Cardiac fibroblast (primary cell): ENCODE measurements at regions not wholly inside any gene's neighbourhood (a gene's known extent, or its start where the extent isn't known, plus 50 kb on each side); places are given as distances from the start of the nearest gene placed in this dataset.

Source experiments
- DNase-seq, 2 donors: peaks; one replicate each; pipeline versions ENCODE4 v3.0.0 to v3.0.0-alpha.2; 2010; ENCODE audit warnings: low read depth in 2 of 2
- H3K4me3 ChIP-seq, 2 donors: replicated peaks in 1 of 2; 1 replicate in 1 of 2; 2 replicates in 1 of 2; pipeline ENCODE4 v1.5.1; 2011; ENCODE audit warnings: low read depth in 2 of 2, low read length in 2 of 2, mild to moderate bottlenecking in 2 of 2, moderate library complexity in 1 of 2
- TF ChIP-seq, protein P1 (sequence below): IDR thresholded peaks from one replicate; pipeline ENCODE4 v1.5.1; 2011; ENCODE audit warnings: low read depth, mild to moderate bottlenecking, low read length, inconsistent platforms

DNA sequence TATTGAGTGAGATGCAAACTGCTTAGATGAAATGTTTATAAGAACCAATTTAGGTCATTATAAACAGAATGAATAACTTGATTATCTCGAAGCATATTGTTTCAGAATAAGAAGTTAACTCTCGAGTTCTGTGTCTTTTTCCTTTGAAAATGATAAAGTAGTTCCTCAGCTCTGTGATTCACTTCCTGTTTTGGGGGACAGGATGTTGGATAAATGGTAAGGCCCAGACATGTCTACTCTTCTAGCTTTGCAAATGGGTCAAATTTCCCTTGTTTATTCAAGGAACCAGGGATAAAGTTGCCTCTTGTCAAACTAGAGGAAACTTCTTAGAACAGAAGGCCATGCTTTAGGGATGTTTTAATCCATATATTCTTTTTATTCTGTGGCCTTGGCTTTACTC lies 246.9 kb downstream of the SOX4 start:
- H3K4me3 ChIP-seq, result no peak overlapping the region
- TF ChIP-seq, protein P1, sequence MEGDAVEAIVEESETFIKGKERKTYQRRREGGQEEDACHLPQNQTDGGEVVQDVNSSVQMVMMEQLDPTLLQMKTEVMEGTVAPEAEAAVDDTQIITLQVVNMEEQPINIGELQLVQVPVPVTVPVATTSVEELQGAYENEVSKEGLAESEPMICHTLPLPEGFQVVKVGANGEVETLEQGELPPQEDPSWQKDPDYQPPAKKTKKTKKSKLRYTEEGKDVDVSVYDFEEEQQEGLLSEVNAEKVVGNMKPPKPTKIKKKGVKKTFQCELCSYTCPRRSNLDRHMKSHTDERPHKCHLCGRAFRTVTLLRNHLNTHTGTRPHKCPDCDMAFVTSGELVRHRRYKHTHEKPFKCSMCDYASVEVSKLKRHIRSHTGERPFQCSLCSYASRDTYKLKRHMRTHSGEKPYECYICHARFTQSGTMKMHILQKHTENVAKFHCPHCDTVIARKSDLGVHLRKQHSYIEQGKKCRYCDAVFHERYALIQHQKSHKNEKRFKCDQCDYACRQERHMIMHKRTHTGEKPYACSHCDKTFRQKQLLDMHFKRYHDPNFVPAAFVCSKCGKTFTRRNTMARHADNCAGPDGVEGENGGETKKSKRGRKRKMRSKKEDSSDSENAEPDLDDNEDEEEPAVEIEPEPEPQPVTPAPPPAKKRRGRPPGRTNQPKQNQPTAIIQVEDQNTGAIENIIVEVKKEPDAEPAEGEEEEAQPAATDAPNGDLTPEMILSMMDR, result no peak
- DNase-seq, result peak; percentile 54 to 70

DNA sequence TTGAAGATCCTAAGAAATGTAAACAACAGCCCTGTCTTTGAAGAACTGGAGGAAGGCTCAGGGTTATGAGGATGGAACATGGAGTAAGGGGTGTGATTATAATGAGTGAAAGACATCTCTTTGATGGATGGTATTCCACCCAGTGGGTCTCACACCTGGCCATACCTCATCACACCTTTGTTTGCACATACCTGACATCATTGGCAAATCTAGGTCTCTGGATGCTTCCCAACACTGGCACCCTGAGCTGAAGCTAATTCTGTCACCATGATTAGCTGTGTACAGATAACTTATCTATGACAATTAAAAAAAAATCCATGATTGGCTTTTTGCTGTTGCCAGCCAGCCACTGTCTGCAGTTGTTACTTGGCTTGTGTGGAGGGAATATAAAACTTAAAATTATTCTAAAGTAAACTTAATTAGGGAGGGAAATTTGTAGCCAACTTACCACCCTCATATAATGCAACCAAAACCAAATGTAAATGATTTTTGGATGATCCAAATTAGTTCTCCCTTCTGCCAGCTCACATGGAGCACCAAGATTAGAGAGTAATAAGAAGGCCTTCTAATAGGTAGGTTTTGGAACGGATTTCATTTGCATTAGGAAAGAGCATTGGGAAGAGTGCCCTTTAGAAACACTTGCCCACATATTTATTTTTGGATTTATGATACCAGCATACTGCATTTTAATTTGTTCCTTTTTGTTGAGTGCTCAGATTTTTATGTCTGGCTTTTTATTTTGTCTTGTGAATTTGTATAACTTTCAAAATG lies 249.5 kb downstream of the SOX4 start:
- H3K4me3 ChIP-seq, result no peak overlapping the region
- TF ChIP-seq, protein P1, result no peak
- DNase-seq, result no peak

DNA sequence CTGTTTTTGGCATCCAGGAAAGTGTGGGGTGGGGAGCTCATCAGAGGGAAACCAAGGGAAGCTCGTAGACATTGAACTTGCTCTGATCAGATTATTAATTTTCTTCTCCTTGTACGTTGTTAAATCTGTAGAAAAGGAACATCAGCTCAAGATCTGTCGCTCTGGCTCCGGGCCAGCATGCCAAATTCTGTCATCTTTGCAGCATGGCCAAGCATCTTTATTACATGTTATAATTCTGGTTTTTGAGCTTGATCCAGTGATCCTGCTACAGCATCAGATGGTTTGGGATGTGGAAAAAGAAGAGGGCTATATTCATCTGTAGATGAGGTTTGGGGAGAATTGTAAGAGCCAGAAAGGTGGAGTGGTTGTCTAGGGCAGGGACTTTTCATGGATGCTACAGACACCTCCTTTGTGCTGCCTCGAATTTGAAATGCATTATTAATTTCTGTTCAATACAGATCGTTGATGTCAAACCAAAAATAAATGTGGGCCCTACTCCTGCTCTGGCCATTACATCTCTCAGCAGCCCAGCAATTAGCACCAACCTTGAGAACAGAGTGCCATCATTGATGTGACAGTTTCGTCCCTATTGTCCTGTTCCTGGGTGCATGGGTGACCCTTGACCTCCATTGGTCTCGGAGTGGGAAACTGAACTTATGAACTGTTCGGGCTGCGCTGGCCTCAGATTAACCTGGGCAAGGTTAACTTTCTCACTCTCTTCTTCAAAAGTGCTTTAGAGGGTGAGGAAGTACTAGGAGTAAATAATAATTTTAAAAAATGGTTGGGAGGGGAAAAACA lies 250.8 kb downstream of the SOX4 start:
- TF ChIP-seq, protein P1, result no peak
- no peak for DNase-seq
- H3K4me3 ChIP-seq, result no peak overlapping the region

DNA sequence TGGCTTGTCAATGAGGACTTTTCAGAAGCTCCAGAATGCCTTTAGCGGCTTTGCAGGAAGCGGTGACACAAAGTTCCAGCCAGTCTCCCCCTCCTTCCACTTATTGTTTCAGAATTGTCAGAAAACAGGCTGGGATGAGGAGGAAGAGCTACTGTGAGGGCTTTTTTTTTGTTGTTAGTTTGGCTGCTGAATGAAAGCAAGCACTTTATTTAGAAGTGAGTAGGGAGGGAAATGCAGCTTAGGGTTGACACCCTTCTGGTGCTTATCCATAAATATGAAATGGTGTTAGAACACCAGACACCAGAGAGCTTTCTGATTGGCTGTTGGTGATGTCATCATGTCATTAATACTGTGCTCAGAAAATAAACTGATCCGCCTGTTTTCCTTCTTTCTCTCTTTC lies 251.5 kb downstream of the SOX4 start:
- H3K4me3 ChIP-seq, result no peak overlapping the region
- TF ChIP-seq, protein P1, result no peak
- DNase-seq, result peak; percentile 35 to 60

DNA sequence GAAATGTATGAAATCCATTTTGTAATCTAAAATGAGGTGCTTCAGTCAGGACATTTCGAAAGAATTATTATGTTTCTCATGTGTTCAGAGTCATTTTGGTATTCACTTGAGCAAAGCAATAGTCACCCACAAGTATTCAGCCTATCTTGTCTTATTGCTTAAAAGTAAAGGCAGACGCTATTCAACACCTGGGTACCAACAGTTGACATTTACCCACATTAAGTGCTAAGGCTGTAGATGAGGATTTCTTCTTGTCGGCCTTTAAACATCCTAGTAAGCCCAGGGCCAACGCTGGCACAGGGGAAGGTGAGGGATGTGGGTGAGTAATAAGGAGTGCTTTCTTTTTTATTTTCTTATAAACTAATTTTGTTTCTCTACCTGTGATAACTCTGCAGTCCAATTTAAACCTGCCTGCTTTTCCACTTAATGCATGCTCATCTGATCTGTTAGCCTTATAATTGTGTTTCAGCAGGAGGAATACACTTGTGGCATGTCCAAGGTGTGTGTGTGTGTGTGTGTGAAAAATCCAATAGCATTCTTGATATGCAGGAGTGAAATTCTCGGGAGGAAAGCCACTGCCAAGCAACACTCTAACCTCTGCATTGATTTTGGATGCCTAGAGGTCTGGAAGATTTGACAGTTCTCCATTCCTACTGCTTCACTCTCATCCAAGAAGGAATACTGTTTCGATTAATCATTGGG lies 252.0 kb downstream of the SOX4 start:
- no peak overlapping the region for H3K4me3 ChIP-seq
- TF ChIP-seq, protein P1, result no peak
- no peak for DNase-seq

DNA sequence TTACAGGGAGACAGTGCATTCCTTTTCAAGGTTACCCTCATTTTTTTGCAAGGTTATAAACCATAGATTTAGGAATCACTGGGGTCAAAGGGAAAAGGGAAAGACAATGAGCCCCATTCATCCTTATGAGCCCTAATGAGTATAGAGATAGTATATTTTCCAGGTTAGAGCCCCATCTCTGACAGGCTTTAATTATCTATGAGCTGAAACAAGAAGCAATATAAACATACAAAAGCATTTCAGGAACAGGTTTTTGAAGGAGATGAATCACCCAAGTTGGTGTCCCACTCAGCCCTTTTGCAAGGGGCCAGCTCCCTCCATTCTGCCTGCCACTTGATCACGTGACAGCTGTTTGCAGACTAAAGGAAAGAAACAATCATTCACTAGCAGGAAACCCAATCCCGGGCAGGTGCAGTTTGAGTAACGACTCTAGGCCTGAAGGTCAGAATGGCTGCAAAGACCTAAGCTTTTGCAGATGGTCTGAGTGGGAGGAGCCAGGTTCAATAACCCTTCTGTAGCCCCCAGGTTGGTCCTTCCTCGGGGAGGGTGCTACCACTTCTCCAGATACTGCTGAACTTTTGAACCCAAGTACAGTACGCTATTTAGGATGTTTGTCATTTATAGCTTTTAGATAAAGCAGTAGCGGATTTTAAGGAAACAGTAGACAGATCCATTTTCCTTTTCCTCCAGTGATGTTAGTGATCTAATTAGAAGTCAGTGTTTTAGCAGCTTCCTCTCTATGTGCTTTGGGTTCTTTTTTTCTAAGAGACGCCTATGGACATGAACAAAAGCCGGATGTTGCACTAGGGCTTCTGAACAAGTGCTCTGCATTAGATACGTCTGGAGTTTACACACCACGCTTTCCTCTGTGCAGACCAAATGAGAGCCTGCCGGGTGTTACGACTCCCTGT lies 253.2 kb downstream of the SOX4 start:
- H3K4me3 ChIP-seq, result no peak overlapping the region
- TF ChIP-seq, protein P1, result no peak
- peak; percentile 11 to 42 for DNase-seq
